Peyer's patch (tissue), 4 donors: ENCODE measurements at regions not wholly inside any gene's neighbourhood (a gene's known extent, or its start where the extent isn't known, plus 50 kb on each side); places are given as distances from the start of the nearest gene placed in this dataset.

Experiments used
- DNase-seq, 3 donors: peaks; one replicate each; pipeline ENCODE4 v3.0.0-alpha.2; 2017 to 2019
- H3K27ac ChIP-seq, 4 donors: fragments of 200-600 bp; sonication (generic); one replicate each; pipeline ENCODE4 v1.5.1; 2016 to 2019
- H3K27me3 ChIP-seq, 2 donors: fragments of 200-600 bp; sonication (generic); one replicate each; pipeline ENCODE4 v1.5.1; 2019
- H3K36me3 ChIP-seq, 3 donors: fragments of 200-600 bp; sonication (generic); one replicate each; pipeline ENCODE4 v1.5.1; 2016 to 2019
- H3K4me1 ChIP-seq, 4 donors: fragments of 200-600 bp; sonication (generic); one replicate each; pipeline ENCODE4 v1.5.1; 2016 to 2019
- H3K4me3 ChIP-seq, 4 donors: fragments of 200-600 bp; sonication (generic); 1 replicate in 3 of 4; 2 replicates in 1 of 4; pipeline ENCODE4 v1.5.1; 2016 to 2019; ENCODE audit warnings: mild to moderate bottlenecking in 1 of 4
- H3K9me3 ChIP-seq, 4 donors: fragments of 200-600 bp; sonication (generic); one replicate each; pipeline ENCODE4 v1.5.1; 2016 to 2019; ENCODE audit warnings: mild to moderate bottlenecking in 1 of 4
- CTCF ChIP-seq, 6 experiments: fragments of 450-650 bp in 4 of 6; fragments of 200-600 bp in 2 of 6; sonication (generic) in 1 of 6; IDR thresholded peaks; one replicate each; pipeline ENCODE4 v1.5.1; 2017 to 2019; ENCODE audit warnings: antibody characterized with exemption in 6 of 6, mild to moderate bottlenecking in 3 of 6, moderate library complexity in 1 of 6
- POLR2A ChIP-seq, 2 donors: fragments of 450-650 bp; IDR thresholded peaks; one replicate each; pipeline ENCODE4 v1.5.1; 2017; ENCODE audit warnings: antibody characterized with exemption in 2 of 2, mild to moderate bottlenecking in 2 of 2, moderate library complexity in 2 of 2

- no peaks in the 10 kb centered on the region for H3K27me3 ChIP-seq
- no peak overlapping the region for H3K27ac ChIP-seq
- H3K4me1 ChIP-seq = no peaks in the 10 kb centered on the region
- DNase-seq = no peak
- no peaks in the 10 kb centered on the region for H3K9me3 ChIP-seq
- no peak for TF ChIP-seq CTCF (IDR thresholded peaks at IDR 0.05)
- no peak for TF ChIP-seq POLR2A (IDR thresholded peaks at IDR 0.05)
- H3K4me3 ChIP-seq = no peak overlapping the region
- H3K36me3 ChIP-seq = no peaks in the 10 kb centered on the region
Measured at GRCh38 chr11:131066551-131066950, 150.3 kb upstream of the SNX19 start.

- Histone ChIP-seq H3K4me1 (no peaks in the 10 kb centered on the region), H3K9me3 (no peaks in the 10 kb centered on the region), H3K36me3 (no peaks in the 10 kb centered on the region), H3K27me3 (no peaks in the 10 kb centered on the region), H3K27ac (no peak overlapping the region), H3K4me3 (no peak overlapping the region)
- no peak for DNase-seq
- TF ChIP-seq CTCF (IDR thresholded peaks at IDR 0.05) (no peak), POLR2A (IDR thresholded peaks at IDR 0.05) (no peak)
Measured at GRCh38 chr11:131070365-131070764, 154.1 kb upstream of the SNX19 start.

GRCh38 chr11:131073167-131073566 lies 156.9 kb upstream of the SNX19 start:
- H3K4me1 ChIP-seq = no peaks in the 10 kb centered on the region
- no peak overlapping the region for H3K27ac ChIP-seq
- no peak for TF ChIP-seq POLR2A (IDR thresholded peaks at IDR 0.05)
- TF ChIP-seq CTCF (IDR thresholded peaks at IDR 0.05) = no peak

GRCh38 chr11:131074573-131074972 lies 158.3 kb upstream of the SNX19 start:
- Histone ChIP-seq H3K9me3 (no peaks in the 10 kb centered on the region), H3K27me3 (no peaks in the 10 kb centered on the region), H3K4me1 (no peaks in the 10 kb centered on the region), H3K27ac (no peak overlapping the region), H3K36me3 (no peaks in the 10 kb centered on the region), H3K4me3 (no peak overlapping the region)
- TF ChIP-seq POLR2A (IDR thresholded peaks at IDR 0.05) (no peak), CTCF (IDR thresholded peaks at IDR 0.05) (no peak)
- DNase-seq = no peak

More at GRCh38 chr11:131073167-131073566, 156.9 kb upstream of the SNX19 start:
- H3K4me3 ChIP-seq = no peak overlapping the region
- no peaks in the 10 kb centered on the region for H3K36me3 ChIP-seq
- DNase-seq = no peak
- no peaks in the 10 kb centered on the region for H3K27me3 ChIP-seq
- no peaks in the 10 kb centered on the region for H3K9me3 ChIP-seq

GRCh38 chr11:131077340-131077739 lies 161.1 kb upstream of the SNX19 start:
- no peak overlapping the region for H3K27ac ChIP-seq
- H3K4me3 ChIP-seq = no peak overlapping the region
- no peak for DNase-seq
- H3K4me1 ChIP-seq = no peaks in the 10 kb centered on the region
- H3K36me3 ChIP-seq = no peaks in the 10 kb centered on the region
- no peaks in the 10 kb centered on the region for H3K27me3 ChIP-seq
- TF ChIP-seq CTCF (IDR thresholded peaks at IDR 0.05) (no peak), POLR2A (IDR thresholded peaks at IDR 0.05) (no peak)
- no peaks in the 10 kb centered on the region for H3K9me3 ChIP-seq

GRCh38 chr11:131079036-131079435 lies 162.8 kb upstream of the SNX19 start:
- no peaks in the 10 kb centered on the region for H3K27me3 ChIP-seq
- no peak for DNase-seq
- TF ChIP-seq CTCF (IDR thresholded peaks at IDR 0.05) (no peak), POLR2A (IDR thresholded peaks at IDR 0.05) (no peak)
- H3K9me3 ChIP-seq = no peaks in the 10 kb centered on the region
- no peak overlapping the region for H3K27ac ChIP-seq
- H3K4me3 ChIP-seq = no peak overlapping the region
- H3K4me1 ChIP-seq = no peaks in the 10 kb centered on the region
- no peaks in the 10 kb centered on the region for H3K36me3 ChIP-seq
